NCI-H146 treated with DMSO at 0.1 percent for 48 hours (cell line): ENCODE measurements at regions not wholly inside any gene's neighbourhood (a gene's known extent, or its start where the extent isn't known, plus 50 kb on each side); places are given as distances from the start of the nearest gene placed in this dataset.
"Not testable (repeated sequence)": the region's sequence is repeated elsewhere in the genome, so short reads cannot be mapped to it uniquely, and the experiment has no call there.

Experiments used
- DNase-seq: peaks from one replicate; lab custom pipeline; 2025; ENCODE audit not compliant: unreplicated experiment; lab: John Stamatoyannopoulos, UW

DNA sequence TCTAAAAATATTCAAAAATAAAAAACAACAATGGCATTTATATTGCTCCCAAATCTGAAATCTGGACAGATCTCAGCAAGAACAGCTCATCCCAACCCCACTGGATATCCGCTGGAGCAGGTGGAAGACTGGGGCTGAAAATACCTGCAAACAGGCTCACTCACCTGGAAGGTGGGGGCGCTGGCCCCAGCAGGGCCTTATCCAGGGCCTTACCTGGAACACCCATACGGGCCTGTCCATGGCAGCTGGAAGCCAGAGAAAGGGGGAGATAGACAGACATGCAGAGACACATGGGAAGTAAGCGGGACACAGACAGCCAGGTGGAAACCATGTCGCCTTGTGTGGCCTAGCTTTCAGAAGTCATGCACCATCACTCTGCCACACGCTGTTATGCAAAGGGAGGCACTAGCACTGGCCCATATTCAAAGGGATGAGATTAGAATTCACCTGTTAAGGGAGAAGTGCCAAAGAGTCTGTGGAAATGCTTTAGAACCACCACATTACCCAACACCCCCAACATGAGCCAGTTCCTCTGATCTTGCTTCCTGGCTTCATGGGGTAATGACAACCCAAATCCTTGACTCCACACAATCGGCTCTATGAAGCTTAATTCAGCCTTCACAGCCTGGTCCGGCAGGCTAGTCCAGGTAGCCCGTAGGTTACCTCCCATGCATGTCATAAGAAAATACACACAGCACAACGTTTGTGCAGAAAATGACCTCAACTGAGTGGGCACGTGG, 99.0 kb upstream of the CDYL start:
- DNase-seq = no peak

GRCh38 chr6:4676016-4676415, 100.2 kb upstream of the CDYL start:
- no peak for DNase-seq

DNA sequence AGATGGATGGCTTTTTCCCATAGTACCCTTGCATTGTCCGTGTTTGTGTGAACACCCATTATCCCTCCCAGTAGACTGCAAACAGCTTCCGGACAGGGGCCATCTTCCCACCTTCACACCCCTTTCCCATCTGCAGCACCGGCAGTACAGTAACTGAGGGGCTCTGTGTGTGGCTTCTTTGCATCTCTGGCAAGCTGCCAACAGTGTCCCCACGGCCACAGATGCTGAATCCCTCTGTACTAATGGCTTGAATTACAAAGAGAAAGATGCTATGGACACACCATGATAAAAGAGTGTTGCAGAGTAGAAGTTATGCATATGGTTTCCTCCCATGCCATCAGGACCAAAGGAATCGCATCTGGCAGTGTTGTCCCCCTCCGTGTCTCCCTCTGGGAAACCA, 101.1 kb upstream of the CDYL start:
- no peak for DNase-seq

DNA sequence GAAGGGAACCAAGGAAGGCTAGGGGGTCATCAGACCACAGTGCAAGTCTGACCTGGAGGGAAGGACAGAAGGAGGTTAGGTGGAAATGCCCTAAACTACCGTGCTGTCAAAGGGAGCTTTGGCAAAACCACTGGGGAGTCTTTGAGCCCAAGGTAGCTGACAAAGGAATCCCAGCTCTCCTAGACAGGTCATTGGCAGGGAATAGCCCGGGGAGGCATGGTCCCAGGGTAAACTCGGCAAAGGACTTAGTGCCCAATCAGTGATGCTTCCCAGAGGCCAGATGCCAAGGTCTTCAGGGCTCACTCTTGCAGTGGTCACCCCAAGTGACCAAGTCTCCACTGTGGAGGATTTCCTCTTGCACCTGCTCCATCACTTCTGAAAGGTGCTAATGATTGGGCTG, 102.3 kb upstream of the CDYL start:
- no peak for DNase-seq

DNA sequence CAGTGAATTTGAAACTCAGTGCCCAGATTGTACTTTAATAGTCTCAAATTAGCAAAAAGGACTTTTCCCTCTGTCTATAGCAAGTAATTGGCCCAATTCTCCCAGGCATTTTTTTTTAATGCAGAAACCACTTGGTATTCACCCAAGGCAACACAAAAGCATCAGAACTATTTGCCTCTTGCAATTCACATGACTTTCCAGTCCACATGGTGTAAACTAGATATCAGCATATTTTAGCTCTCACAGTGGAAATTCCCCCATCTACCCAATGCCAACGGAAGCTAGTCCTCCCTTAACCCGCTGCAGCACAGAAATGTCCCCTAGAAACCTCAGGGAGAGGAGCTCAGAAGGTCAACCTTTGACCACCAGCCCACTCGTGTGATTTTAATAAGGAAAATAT, 103.4 kb upstream of the CDYL start:
- DNase-seq = no peak

DNA sequence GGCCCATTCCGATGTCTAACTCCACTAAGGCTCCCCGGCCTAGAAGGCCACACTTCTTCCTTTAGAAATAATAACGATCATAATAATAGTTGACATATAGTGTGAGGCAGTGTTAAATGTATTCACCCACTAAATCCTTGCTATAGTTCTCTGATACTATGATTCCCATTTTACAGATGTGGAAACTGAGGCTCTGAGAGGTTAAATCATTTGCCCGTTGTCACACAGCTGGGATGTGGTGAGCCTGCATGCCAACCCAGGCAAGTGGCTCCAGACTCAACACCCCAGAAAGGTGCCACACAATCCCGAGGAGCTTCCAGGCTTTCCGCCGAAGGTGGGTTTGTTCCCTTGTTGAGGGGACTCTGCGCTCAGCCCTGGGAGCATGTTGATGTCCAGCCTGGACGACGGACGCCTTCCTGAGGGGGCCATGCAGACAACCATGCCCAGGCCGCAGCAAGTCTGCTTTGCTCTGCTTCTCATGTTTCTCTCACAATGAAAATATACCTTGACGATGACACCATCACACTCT, 104.6 kb upstream of the CDYL start:
- DNase-seq = no peak

DNA sequence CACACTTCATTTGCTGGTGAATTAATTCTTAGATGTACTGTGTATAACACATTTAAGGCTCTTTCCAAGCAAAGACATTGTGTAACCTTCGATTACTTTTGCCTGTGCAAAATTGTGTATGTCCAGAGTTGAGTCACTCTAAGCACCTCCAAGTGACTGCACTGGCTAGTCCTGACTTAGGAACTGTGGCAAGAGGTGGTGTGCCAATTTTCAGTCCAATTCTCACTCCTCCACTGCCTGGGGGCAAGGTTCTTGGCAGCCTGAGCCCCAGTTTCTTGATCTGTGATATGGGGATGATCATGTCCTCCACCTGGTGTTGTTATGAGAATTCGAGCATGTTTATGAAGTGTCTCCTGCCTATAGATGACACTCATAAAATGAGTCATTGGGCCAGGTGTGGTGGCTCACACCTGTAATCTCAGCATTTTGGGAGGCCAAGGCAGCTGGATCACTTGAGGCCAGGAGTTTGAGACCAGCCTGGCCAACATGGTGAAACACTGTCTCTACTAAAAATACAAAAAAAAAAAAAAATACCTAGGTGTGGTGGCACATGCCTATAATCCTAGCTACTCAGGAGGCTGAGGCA, 105.3 kb upstream of the CDYL start:
- no peak for DNase-seq

- no peak for DNase-seq
Observed at GRCh38 chr6:4670290-4670689, 105.9 kb upstream of the CDYL start.

DNA sequence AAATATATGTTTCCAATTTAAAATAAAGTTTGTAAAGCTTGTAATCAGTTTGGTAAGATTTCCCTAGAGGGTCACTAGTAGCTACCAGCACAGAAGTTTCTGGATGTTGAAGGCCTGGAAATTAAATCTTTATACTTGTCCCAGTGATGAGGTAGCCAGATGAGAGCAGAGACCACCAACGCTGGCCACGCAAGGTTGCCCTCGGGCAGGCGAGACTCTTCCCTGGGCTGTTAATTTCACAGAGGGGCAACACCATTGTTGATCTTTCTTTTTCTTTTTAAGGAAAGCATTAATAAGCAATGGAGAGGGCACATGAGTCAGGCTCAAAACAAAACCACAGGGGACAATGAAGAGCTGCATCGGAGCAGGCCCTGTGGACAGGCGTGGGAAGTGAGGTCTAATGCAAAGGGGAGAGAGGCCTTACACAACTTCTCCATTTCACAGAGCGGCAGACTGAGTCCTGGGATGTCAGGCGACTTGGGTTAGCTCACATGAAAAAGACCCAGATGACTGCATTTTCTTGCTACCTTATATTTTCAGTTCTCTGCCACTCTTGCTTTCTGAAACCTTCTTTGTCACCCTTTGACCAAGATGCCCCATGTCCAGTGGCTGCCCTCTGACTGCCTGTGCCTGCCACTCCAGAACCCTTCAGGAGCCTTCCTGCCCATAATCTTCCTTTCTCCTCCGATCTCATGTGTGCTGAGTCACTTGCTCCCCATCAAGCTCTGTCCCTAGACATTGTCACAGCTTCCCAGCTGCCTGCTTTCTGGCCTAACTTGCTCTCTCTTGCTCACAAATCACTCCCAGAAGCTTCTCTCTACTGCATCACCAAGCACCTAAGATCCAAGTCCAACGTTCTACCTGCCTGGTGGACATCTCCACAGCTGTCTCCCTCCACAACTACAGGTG, 107.7 kb upstream of the CDYL start:
- DNase-seq = no peak

- no peak for DNase-seq
Observed at GRCh38 chr6:4667591-4667990, 108.6 kb upstream of the CDYL start.

GRCh38 chr6:4666886-4667513, 109.2 kb upstream of the CDYL start:
- DNase-seq = no peak

- no peak for DNase-seq
Observed at GRCh38 chr6:4665489-4666417, 110.5 kb upstream of the CDYL start.

DNA sequence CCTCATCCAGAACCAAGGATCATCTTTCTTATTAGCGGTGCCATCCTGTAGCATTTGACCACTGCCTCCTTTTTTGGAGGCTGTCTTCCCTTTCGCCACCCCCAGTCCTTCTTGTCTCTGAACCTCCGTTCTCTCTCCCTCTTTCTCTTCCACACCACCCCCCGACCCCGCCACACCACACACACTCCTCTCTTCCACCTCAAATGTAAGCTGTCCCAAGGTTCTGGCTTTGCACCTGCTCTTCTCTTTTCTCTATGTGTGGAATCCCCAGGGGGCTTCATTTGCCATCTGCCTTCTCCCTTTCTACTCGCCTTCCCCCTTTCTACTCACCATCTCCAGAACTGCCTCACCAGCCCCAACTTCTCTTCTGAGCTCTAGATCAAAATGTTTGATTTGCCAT, 111.3 kb upstream of the CDYL start:
- no peak for DNase-seq

- DNase-seq = no peak
Observed at GRCh38 chr6:4664117-4664626, 112.0 kb upstream of the CDYL start.

DNA sequence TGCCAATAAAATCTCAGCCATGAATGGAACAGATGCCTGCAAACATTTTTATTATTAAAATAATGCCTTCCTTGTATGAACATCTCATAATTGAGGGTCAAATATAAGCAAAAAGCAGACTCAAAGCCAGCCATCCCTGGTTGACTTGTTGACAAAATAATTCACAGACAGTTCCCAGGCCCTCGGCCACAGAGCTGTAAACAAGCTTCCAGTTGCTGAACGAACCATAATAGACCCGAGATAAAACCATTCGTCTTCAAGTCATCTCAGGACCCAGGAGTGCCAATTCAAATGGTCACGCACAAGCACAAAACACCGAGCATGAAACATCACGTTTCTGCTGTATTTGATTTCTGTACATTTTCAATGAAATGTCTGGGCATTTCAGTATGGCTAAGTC, 113.3 kb upstream of the CDYL start:
- no peak for DNase-seq

DNA sequence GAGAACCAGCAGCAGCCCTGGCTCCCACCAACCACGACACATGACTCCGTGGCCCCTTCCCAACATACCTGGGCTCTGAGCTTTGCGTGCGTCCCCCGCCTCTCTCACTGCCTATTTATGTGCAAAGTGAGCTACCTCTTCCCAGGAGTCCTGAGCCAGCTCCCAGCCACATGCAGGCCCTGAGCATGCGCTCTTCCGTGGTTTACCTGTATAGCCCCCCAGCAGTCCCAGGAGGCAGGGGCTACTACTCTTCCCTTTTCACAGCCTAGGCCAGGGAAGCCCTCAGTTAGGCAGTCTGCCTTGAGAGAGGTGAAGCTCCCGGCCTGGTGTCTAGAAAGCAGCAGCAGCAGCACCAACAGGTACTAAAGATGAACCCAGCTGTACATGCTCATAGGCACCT, 114.8 kb upstream of the CDYL start:
- DNase-seq = no peak

- no peak for DNase-seq
Observed at GRCh38 chr6:4660377-4661321, 115.6 kb upstream of the CDYL start.

DNA sequence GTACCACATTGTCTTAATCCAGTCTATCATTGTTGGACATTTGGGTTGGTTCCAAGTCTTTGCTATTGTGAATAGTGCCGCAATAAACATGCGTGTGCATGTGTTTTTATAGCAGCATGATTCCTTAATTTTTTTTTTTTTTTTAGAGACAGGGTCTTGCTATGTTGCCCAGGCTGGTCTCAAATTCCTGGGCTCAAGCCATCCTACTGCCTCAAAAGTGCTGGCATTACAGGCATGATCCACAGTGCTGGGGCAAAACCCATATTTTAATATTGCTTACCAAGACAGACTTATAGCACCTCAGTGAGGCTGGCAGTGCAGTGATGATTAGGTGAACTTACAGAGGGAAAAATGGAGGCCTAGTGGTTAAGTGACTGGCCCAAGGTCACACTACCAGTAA, 116.5 kb upstream of the CDYL start:
- not testable (repeated sequence) for DNase-seq

DNA sequence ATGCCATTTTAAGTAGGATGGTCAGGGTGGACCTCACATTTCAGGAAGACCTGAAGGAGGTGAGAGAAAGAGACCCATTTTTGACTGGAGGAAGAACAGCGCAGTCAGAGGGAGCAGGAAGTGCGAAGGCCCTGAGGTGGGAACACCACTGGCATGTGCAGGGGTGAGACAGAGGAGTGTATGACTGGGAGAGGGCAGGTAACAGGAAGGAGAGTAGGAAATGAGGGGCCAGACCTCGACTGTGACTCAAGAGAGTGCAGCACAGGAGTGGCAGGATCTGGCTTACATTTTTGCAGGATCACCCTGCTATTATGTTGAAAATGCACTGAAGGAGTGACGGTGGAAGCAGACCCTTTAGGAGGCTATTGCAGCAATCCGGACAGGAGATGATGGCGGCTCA, 117.7 kb upstream of the CDYL start:
- DNase-seq = no peak
